ENCODE measurements at regions not wholly inside any gene's neighbourhood (a gene's known extent, or its start where the extent isn't known, plus 50 kb on each side); places are given as distances from the start of the nearest gene placed in this dataset.

DNA sequence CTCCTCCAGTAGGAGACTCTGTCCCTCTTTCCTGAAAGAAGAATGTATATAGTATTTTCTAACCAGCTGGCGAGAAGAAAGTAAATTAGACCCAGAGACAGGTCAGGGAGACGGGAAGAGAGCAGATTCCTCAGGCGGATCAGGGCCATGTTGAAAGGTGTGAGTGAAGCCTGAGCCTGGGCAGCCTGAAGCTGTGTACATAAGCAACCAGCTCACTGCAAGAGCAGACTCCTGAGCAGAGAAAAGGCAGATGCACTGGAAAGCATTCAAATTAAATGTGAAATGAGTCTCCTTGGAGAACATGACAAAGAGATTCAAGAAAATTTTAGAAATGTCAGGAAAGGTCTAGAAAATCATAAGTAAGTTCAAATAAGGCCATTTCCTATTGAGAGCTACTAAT is 165.8 kb downstream of the GOLIM4 start:
- no peak for TF ChIP-seq CTCF (IDR thresholded peaks at IDR 0.05)
- TF ChIP-seq ZFX (IDR thresholded peaks at IDR 0.05; ENCODE audit: borderline replicate concordance): no peak
- H3K27ac ChIP-seq: no peak overlapping the region

GRCh38 chr3:167928381-167928780 is 167.3 kb downstream of the GOLIM4 start:
- H3K27ac ChIP-seq: no peak overlapping the region
- TF ChIP-seq CTCF (IDR thresholded peaks at IDR 0.05) (peak; percentile 38), ZFX (IDR thresholded peaks at IDR 0.05; ENCODE audit: borderline replicate concordance) (no peak)

GRCh38 chr3:167920747-167921146 is 175.0 kb downstream of the GOLIM4 start:
- no peak for TF ChIP-seq CTCF (IDR thresholded peaks at IDR 0.05)
- TF ChIP-seq ZFX (IDR thresholded peaks at IDR 0.05; ENCODE audit: borderline replicate concordance): no peak
- no peak overlapping the region for H3K27ac ChIP-seq

DNA sequence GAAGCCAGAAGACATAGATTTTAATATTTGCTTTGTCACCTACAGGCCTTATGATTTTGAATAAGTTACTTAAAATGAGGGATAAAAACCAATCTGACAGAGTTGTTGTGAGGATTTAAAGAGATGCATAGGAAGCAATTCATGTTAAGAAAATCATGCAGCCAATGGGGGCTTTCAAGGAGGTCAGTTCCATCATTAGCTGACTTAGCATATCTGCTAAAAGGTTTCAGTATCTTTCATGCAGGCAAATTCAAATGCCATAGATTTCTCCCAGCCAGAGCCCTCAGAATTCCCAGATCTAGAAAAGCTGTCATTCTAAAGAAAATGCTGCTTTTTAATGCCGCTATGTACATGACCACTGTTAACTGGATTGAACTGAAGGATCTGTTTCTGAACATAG is 176.1 kb downstream of the GOLIM4 start:
- TF ChIP-seq ZFX (IDR thresholded peaks at IDR 0.05; ENCODE audit: borderline replicate concordance) (no peak), CTCF (IDR thresholded peaks at IDR 0.05) (no peak)
- no peak overlapping the region for H3K27ac ChIP-seq

DNA sequence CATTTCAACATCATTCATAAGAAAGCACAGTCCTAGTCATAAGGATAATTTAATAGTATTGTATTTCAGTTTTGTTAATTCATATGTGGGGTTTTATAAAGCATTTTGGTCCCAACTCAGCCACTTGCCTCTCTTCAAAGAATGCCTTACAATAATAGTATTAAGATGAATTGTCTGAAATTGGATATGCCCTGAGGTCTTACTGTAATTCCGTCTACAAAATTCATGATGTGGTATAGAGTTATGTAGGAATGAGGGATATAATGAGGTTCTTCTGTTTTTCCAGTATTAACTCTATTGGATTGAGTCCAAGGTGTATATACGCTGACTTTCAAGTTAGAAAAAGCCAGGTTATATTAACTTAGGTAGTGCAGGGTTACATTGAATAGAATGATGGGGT is 177.0 kb downstream of the GOLIM4 start:
- H3K27ac ChIP-seq: no peak overlapping the region
- no peak for TF ChIP-seq CTCF (IDR thresholded peaks at IDR 0.05)

- TF ChIP-seq CTCF (IDR thresholded peaks at IDR 0.05): no peak
- TF ChIP-seq ZFX (IDR thresholded peaks at IDR 0.05; ENCODE audit: borderline replicate concordance): no peak
- H3K27ac ChIP-seq: no peak overlapping the region
These were observed 177.6 kb downstream of the GOLIM4 start for GRCh38 chr3:167918008-167918596.

DNA sequence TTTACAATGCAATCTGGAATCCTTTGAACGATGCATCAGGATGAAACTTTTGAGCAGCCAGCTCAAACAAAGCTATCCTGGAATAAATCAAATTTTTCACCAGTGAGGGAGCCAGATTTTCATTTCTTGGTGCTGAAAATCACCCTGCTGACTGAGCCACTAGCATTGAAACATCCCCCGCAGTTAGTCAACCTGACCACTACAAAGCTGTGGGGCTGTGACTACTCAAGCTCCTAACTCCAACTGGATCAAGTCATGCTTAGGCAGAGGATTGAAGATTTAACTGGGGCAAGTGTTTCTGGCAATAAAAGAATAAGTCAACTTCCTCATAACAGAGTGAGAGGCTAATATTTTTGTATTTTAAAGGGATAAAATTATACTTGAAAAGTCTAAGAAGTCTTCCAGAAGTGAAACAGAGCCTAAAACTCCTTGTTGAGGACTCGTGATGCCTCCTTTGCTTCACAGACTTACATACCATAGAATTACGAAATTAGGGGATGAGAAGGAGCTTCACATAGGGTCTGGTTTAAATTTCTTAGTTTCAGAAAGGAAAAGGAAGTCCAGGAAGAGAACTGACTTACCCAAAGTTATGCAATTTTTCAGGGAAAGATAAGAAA is 177.8 kb downstream of the SERPINI1 start:
- TF ChIP-seq ZFX (IDR thresholded peaks at IDR 0.05; ENCODE audit: borderline replicate concordance) (no peak), CTCF (IDR thresholded peaks at IDR 0.05) (peak; percentile 29)
- H3K27ac ChIP-seq: no peak overlapping the region
